ENCODE measurements at regions not wholly inside any gene's neighbourhood (a gene's known extent, or its start where the extent isn't known, plus 50 kb on each side); places are given as distances from the start of the nearest gene placed in this dataset.

GRCh38 chr3:86249833-86250232, 741.1 kb downstream of the VGLL3 start:
- Mint-ChIP-seq H3K4me1 (ENCODE audit: low read depth) (no peaks in the 10 kb centered on the region), H3K27me3 (ENCODE audit: low read depth) (peaks cover 7% of the 10 kb centered on the region), H3K27ac (ENCODE audit: unreplicated experiment) (no peak overlapping the region), H3K9me3 (ENCODE audit: low read depth) (no peaks in the 10 kb centered on the region), H3K36me3 (ENCODE audit: low read depth) (no peaks in the 10 kb centered on the region), H3K4me3 (ENCODE audit: unreplicated experiment) (no peak overlapping the region)
- no peak for TF ChIP-seq CTCF (IDR thresholded peaks at IDR 0.05)
- DNase-seq (ENCODE audit: low spot score) = no peak

- H3K4me3 Mint-ChIP-seq (ENCODE audit: unreplicated experiment) = no peak overlapping the region
- no peaks in the 10 kb centered on the region for H3K36me3 Mint-ChIP-seq (ENCODE audit: low read depth)
- DNase-seq (ENCODE audit: low spot score) = no peak
- peaks cover 10% of the 10 kb centered on the region for H3K27me3 Mint-ChIP-seq (ENCODE audit: low read depth)
- H3K9me3 Mint-ChIP-seq (ENCODE audit: low read depth) = no peaks in the 10 kb centered on the region
- no peaks in the 10 kb centered on the region for H3K4me1 Mint-ChIP-seq (ENCODE audit: low read depth)
- H3K27ac Mint-ChIP-seq (ENCODE audit: unreplicated experiment) = no peak overlapping the region
- peak; percentile 78 for TF ChIP-seq CTCF (IDR thresholded peaks at IDR 0.05)
Observed at GRCh38 chr3:86245360-86245759, 745.6 kb downstream of the VGLL3 start.

- no peak overlapping the region for H3K27ac Mint-ChIP-seq (ENCODE audit: unreplicated experiment)
- no peak for TF ChIP-seq CTCF (IDR thresholded peaks at IDR 0.05)
- H3K27me3 Mint-ChIP-seq (ENCODE audit: low read depth) = peaks cover 10% of the 10 kb centered on the region
- no peaks in the 10 kb centered on the region for H3K36me3 Mint-ChIP-seq (ENCODE audit: low read depth)
- no peaks in the 10 kb centered on the region for H3K9me3 Mint-ChIP-seq (ENCODE audit: low read depth)
- no peaks in the 10 kb centered on the region for H3K4me1 Mint-ChIP-seq (ENCODE audit: low read depth)
- H3K4me3 Mint-ChIP-seq (ENCODE audit: unreplicated experiment) = no peak overlapping the region
- no peak for DNase-seq (ENCODE audit: low spot score)
Observed at GRCh38 chr3:86244905-86245304, 746.0 kb downstream of the VGLL3 start.

- H3K4me1 Mint-ChIP-seq (ENCODE audit: low read depth) = no peaks in the 10 kb centered on the region
- peaks cover 11% of the 10 kb centered on the region for H3K27me3 Mint-ChIP-seq (ENCODE audit: low read depth)
- no peaks in the 10 kb centered on the region for H3K9me3 Mint-ChIP-seq (ENCODE audit: low read depth)
- TF ChIP-seq CTCF (IDR thresholded peaks at IDR 0.05) = no peak
- H3K4me3 Mint-ChIP-seq (ENCODE audit: unreplicated experiment) = no peak overlapping the region
- no peak for DNase-seq (ENCODE audit: low spot score)
- H3K36me3 Mint-ChIP-seq (ENCODE audit: low read depth) = no peaks in the 10 kb centered on the region
- H3K27ac Mint-ChIP-seq (ENCODE audit: unreplicated experiment) = no peak overlapping the region
Observed at GRCh38 chr3:86239946-86240345, 751.0 kb downstream of the VGLL3 start.

DNA sequence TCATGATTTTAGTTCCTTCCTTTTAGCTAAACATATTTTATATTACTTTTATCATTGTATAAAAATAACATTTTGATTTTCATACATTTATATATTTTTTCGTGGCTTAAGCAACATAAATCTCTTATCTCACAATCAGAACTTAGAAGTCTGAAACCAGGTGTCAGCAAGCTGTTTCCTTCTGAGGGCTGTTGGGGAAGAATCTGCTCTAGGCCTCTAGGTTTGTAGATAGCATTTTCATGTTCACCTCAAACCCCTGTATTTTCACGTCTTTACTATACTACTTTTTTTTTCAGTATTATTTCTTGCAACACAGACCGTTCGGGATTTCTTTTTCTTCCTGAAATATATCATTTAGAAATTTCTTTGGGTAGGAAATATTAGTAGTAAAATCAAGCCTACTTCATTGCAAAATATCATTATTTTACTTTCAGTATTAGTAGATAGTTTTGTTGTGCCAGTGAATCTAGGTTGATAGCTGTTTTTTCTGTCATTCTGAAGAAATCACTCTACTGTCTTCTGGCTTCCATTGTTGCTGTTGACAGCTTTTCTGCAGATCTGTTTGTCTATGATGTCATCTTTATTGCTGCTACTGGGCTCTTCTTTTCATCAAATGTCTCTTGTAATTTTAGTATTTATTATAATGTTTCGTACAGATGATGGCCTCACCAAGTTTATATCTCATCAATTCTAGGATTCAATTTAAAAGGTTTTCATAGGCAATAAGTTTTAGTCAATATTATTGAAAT, 756.3 kb downstream of the VGLL3 start:
- DNase-seq (ENCODE audit: low spot score) = no peak
- no peak for TF ChIP-seq CTCF (IDR thresholded peaks at IDR 0.05)
- peaks cover 6% of the 10 kb centered on the region for H3K27me3 Mint-ChIP-seq (ENCODE audit: low read depth)
- H3K4me3 Mint-ChIP-seq (ENCODE audit: unreplicated experiment) = no peak overlapping the region
- no peak overlapping the region for H3K27ac Mint-ChIP-seq (ENCODE audit: unreplicated experiment)
- H3K9me3 Mint-ChIP-seq (ENCODE audit: low read depth) = no peaks in the 10 kb centered on the region
- H3K36me3 Mint-ChIP-seq (ENCODE audit: low read depth) = no peaks in the 10 kb centered on the region
- no peaks in the 10 kb centered on the region for H3K4me1 Mint-ChIP-seq (ENCODE audit: low read depth)
